ENCODE measurements at regions not wholly inside any gene's neighbourhood (a gene's known extent, or its start where the extent isn't known, plus 50 kb on each side); places are given as distances from the start of the nearest gene placed in this dataset.
A peak's percentile ranks its signal among the peaks of the same experiment; 100 is the strongest.

DNA sequence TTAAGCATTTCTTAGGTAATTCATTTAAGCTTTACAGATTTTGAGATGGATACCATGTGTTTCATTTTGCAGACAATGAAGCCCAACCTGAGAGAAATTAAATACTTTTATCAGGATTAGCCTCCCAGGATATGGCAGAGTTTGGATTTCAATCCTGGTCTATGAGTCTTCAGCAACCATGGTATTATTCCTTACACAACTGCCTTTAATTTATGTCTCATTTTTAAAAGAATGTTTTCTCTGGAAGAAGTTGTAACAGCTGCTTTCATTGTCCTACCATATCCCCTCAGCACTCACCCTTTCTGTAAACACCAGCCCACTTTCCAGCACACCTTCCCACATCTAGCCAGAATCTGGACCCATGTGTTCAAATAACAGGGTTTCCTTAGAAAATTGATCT is 863.7 kb upstream of the VRK2 start:
- TF ChIP-seq, protein P1, sequence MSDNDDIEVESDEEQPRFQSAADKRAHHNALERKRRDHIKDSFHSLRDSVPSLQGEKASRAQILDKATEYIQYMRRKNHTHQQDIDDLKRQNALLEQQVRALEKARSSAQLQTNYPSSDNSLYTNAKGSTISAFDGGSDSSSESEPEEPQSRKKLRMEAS (IDR thresholded peaks at IDR 0.05; ENCODE audit: low read depth): no peak
- no peak for TF ChIP-seq RCOR1 (IDR thresholded peaks at IDR 0.05; ENCODE audit: low read length)
- TF ChIP-seq, protein P2, sequence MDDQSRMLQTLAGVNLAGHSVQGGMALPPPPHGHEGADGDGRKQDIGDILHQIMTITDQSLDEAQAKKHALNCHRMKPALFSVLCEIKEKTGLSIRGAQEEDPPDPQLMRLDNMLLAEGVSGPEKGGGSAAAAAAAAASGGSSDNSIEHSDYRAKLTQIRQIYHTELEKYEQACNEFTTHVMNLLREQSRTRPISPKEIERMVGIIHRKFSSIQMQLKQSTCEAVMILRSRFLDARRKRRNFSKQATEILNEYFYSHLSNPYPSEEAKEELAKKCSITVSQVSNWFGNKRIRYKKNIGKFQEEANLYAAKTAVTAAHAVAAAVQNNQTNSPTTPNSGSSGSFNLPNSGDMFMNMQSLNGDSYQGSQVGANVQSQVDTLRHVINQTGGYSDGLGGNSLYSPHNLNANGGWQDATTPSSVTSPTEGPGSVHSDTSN (IDR thresholded peaks at IDR 0.05): no peak
- TF ChIP-seq TCF12 (IDR thresholded peaks at IDR 0.05): no peak
- no peak for TF ChIP-seq TAF1 (IDR thresholded peaks at IDR 0.05; ENCODE audit: borderline replicate concordance, low read depth, low read length)
- no peak for TF ChIP-seq ELF1 (IDR thresholded peaks at IDR 0.05)
- TF ChIP-seq TEAD4 (IDR thresholded peaks at IDR 0.05; ENCODE audit: borderline replicate concordance, insufficient read depth): no peak
- TF ChIP-seq, protein P3, sequence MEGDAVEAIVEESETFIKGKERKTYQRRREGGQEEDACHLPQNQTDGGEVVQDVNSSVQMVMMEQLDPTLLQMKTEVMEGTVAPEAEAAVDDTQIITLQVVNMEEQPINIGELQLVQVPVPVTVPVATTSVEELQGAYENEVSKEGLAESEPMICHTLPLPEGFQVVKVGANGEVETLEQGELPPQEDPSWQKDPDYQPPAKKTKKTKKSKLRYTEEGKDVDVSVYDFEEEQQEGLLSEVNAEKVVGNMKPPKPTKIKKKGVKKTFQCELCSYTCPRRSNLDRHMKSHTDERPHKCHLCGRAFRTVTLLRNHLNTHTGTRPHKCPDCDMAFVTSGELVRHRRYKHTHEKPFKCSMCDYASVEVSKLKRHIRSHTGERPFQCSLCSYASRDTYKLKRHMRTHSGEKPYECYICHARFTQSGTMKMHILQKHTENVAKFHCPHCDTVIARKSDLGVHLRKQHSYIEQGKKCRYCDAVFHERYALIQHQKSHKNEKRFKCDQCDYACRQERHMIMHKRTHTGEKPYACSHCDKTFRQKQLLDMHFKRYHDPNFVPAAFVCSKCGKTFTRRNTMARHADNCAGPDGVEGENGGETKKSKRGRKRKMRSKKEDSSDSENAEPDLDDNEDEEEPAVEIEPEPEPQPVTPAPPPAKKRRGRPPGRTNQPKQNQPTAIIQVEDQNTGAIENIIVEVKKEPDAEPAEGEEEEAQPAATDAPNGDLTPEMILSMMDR (IDR thresholded peaks at IDR 0.05): no peak
- TF ChIP-seq RFX5 (IDR thresholded peaks at IDR 0.05; ENCODE audit: low read length): no peak
- TF ChIP-seq SMC3 (IDR thresholded peaks at IDR 0.05; ENCODE audit: low read depth, low read length): no peak
- Histone ChIP-seq H3K27me3 (ENCODE audit: insufficient read depth) (no peaks in the 10 kb centered on the region), H3K9me2 (no peaks in the 10 kb centered on the region), H3F3A (replicated peaks; ENCODE audit: insufficient read depth) (peaks cover 35% of the 10 kb centered on the region), H3K27ac (ENCODE audit: low read depth in 2 of 2, low read length in 1 of 2) (peak overlapping the region in 1 of 2 experiments; percentile 62; a peak in 2 of 4 replicates), H3K4me3 (ENCODE audit: low read depth in 2 of 2, low read length in 1 of 2) (no peak overlapping the region), H2AFZ (ENCODE audit: low read depth) (no peak overlapping the region), H3K4me1 (ENCODE audit: control insufficient read depth in 1 of 2, insufficient read depth in 2 of 2, low read depth in 1 of 2, low read length in 1 of 2) (peaks cover 0 to 21% of the 10 kb centered on the region in 2 experiments; a peak in 2 of 4 replicates), H3K36me3 (replicated peaks in 1 of 2; ENCODE audit: control insufficient read depth in 1 of 2, insufficient read depth in 2 of 2, low read length in 1 of 2) (peaks cover 0 to 47% of the 10 kb centered on the region in 2 experiments), H3K79me2 (ENCODE audit: insufficient read depth) (no peaks in the 10 kb centered on the region), H3K9ac (no peak overlapping the region), H3K9me3 (0 out of 2 replicates have a peak, but pooled peaks cover 7% of the 10 kb centered on the region), H4K20me1 (ENCODE audit: insufficient read depth) (no peaks in the 10 kb centered on the region), H3K4me2 (no peak overlapping the region)
- POLR2A ChIA-PET: no interaction called here
- no peak for DNase-seq
- CTCF ChIA-PET: no interaction called here

DNA sequence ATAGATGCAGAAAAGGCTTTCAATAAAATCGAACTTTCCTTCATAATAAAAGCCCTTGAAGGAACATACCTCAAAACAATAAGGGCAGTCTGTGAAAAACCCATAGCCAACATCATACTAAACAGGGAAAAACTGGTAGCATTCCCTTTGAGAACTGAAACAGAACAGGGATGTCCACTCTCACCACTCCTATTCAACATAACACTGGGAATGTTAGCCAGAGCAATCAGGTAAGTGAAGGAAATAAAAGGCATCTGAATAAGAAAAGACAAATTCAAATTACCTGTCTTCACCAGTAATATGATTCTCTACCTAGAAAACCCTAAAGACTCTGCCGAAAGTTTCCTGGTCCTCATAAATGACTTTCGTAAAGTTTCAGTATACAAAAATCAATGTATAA is 861.0 kb upstream of the VRK2 start:
- H3K9me3 ChIP-seq: 0 out of 2 replicates have a peak, but pooled peaks cover 7% of the 10 kb centered on the region
- CTCF ChIA-PET: no interaction called here
- 54% methylated on average over 3 of the region's 3 CpGs for WGBS (ENCODE audit: low lambda C conversion rate)
- TF ChIP-seq MEF2A (IDR thresholded peaks at IDR 0.05; ENCODE audit: borderline replicate concordance, low read depth): no peak
- no peak for TF ChIP-seq EZH2phosphoT487 (IDR thresholded peaks at IDR 0.05; ENCODE audit: borderline replicate concordance, low read depth)
- no peak for TF ChIP-seq FOXM1 (IDR thresholded peaks at IDR 0.05; ENCODE audit: low read depth)
- no peak for TF ChIP-seq EP300 (IDR thresholded peaks at IDR 0.05; ENCODE audit: borderline replicate concordance in 1 of 2, low read depth in 1 of 2, low read length in 1 of 2)
- no peak for TF ChIP-seq RFX5 (IDR thresholded peaks at IDR 0.05; ENCODE audit: low read length)
- no peak for TF ChIP-seq JUND (IDR thresholded peaks at IDR 0.05)
- no peak for TF ChIP-seq GABPA (IDR thresholded peaks at IDR 0.05; ENCODE audit: low read depth)
- TF ChIP-seq MXI1 (IDR thresholded peaks at IDR 0.05; ENCODE audit: low read depth, low read length): no peak
- TF ChIP-seq, protein P4, sequence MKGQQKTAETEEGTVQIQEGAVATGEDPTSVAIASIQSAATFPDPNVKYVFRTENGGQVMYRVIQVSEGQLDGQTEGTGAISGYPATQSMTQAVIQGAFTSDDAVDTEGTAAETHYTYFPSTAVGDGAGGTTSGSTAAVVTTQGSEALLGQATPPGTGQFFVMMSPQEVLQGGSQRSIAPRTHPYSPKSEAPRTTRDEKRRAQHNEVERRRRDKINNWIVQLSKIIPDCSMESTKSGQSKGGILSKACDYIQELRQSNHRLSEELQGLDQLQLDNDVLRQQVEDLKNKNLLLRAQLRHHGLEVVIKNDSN (IDR thresholded peaks at IDR 0.05; ENCODE audit: borderline replicate concordance, low read depth): no peak
- TF ChIP-seq POLR2AphosphoS5 (IDR thresholded peaks at IDR 0.05; ENCODE audit: low read depth, low read length): no peak
- no peak for TF ChIP-seq SMC3 (IDR thresholded peaks at IDR 0.05; ENCODE audit: low read depth, low read length)
- TF ChIP-seq FOXJ3 (CRISPR knock-in tag; IDR thresholded peaks at IDR 0.05): no peak
- TF ChIP-seq, protein P5, sequence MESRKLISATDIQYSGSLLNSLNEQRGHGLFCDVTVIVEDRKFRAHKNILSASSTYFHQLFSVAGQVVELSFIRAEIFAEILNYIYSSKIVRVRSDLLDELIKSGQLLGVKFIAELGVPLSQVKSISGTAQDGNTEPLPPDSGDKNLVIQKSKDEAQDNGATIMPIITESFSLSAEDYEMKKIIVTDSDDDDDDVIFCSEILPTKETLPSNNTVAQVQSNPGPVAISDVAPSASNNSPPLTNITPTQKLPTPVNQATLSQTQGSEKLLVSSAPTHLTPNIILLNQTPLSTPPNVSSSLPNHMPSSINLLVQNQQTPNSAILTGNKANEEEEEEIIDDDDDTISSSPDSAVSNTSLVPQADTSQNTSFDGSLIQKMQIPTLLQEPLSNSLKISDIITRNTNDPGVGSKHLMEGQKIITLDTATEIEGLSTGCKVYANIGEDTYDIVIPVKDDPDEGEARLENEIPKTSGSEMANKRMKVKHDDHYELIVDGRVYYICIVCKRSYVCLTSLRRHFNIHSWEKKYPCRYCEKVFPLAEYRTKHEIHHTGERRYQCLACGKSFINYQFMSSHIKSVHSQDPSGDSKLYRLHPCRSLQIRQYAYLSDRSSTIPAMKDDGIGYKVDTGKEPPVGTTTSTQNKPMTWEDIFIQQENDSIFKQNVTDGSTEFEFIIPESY (IDR thresholded peaks at IDR 0.05; ENCODE audit: borderline replicate concordance, low read depth): no peak
- TF ChIP-seq SIN3A (IDR thresholded peaks at IDR 0.05; ENCODE audit: borderline replicate concordance, low read depth, low read length): no peak
- TF ChIP-seq, protein P6, sequence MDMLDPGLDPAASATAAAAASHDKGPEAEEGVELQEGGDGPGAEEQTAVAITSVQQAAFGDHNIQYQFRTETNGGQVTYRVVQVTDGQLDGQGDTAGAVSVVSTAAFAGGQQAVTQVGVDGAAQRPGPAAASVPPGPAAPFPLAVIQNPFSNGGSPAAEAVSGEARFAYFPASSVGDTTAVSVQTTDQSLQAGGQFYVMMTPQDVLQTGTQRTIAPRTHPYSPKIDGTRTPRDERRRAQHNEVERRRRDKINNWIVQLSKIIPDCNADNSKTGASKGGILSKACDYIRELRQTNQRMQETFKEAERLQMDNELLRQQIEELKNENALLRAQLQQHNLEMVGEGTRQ (IDR thresholded peaks at IDR 0.05; ENCODE audit: borderline replicate concordance, low read depth, low read length): no peak

More for the DNA sequence above, 861.0 kb upstream of the VRK2 start:
- Histone ChIP-seq H3K79me2 (ENCODE audit: insufficient read depth) (no peaks in the 10 kb centered on the region), H3K4me2 (no peak overlapping the region), H4K20me1 (ENCODE audit: insufficient read depth) (no peaks in the 10 kb centered on the region), H3K9ac (no peak overlapping the region), H3K36me3 (replicated peaks in 1 of 2; ENCODE audit: control insufficient read depth in 1 of 2, insufficient read depth in 2 of 2, low read length in 1 of 2) (peaks cover 0 to 44% of the 10 kb centered on the region in 2 experiments), H2AFZ (ENCODE audit: low read depth) (no peak overlapping the region), H3K4me3 (ENCODE audit: low read depth in 2 of 2, low read length in 1 of 2) (no peak overlapping the region), H3F3A (replicated peaks; ENCODE audit: insufficient read depth) (peaks cover 41% of the 10 kb centered on the region), H3K4me1 (ENCODE audit: control insufficient read depth in 1 of 2, insufficient read depth in 2 of 2, low read depth in 1 of 2, low read length in 1 of 2) (peaks cover 0 to 21% of the 10 kb centered on the region in 2 experiments; a peak in 3 of 4 replicates), H3K27me3 (ENCODE audit: insufficient read depth) (no peaks in the 10 kb centered on the region), H3K27ac (ENCODE audit: low read depth in 2 of 2, low read length in 1 of 2) (no peak overlapping the region), H3K9me2 (no peaks in the 10 kb centered on the region)
- POLR2A ChIA-PET: no interaction called here
- DNase-seq: no peak
